GM06990 (cell line): ENCODE measurements at regions not wholly inside any gene's neighbourhood (a gene's known extent, or its start where the extent isn't known, plus 50 kb on each side); places are given as distances from the start of the nearest gene placed in this dataset.

ENCODE experiments used
- DNase-seq: peaks from one replicate; pipeline ENCODE4 v3.0.0-alpha.2; 2011; ENCODE audit not compliant: insufficient read length; ENCODE audit errors: extremely low read depth
- H3K27me3 ChIP-seq: replicated peaks from 2 replicates; pipeline ENCODE4 v1.6.0; 2011; ENCODE audit warnings: low read length; ENCODE audit not compliant: control insufficient read depth, insufficient read depth
- H3K36me3 ChIP-seq: 2 replicates; pipeline ENCODE4 v1.5.1; 2011; ENCODE audit warnings: low read length; ENCODE audit not compliant: control insufficient read depth, insufficient read depth
- H3K4me3 ChIP-seq: replicated peaks from 2 replicates; pipeline ENCODE4 v1.5.1; 2011; ENCODE audit warnings: low read depth, mild to moderate bottlenecking, control low read depth, low read length
- CTCF ChIP-seq: IDR thresholded peaks from 2 replicates; pipeline ENCODE4 v1.5.1; 2011; ENCODE audit warnings: low read length, control low read depth, mild to moderate bottlenecking, inconsistent platforms; ENCODE audit not compliant: insufficient read depth, poor library complexity, severe bottlenecking

- no peaks in the 10 kb centered on the region for H3K36me3 ChIP-seq
- TF ChIP-seq CTCF = no peak
- no peak for DNase-seq
- no peaks in the 10 kb centered on the region for H3K27me3 ChIP-seq
- no peak overlapping the region for H3K4me3 ChIP-seq
Observed at GRCh38 chr10:58052772-58053171, 214.9 kb downstream of the IPMK start.

DNA sequence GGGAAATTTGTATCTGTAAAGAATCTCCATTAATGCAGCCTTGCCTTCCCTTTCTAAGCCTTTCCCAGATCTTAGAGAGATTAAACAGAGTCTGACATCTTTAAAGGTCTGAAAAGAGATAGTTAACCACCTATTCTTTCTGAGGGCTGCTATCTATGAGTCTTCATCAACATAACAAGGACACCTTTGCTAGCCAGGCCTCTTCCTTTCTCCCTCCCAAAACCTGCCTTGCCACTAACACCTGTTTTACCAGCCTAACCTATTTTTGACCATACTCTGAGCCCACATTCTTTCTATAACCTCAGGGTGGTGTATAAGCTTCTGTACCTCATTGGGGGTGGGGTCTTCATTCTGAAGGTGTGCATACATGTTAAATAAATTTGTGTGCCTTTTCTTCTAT, 217.1 kb downstream of the IPMK start:
- no peak for DNase-seq
- no peak for TF ChIP-seq CTCF
- Histone ChIP-seq H3K27me3 (no peaks in the 10 kb centered on the region), H3K36me3 (no peaks in the 10 kb centered on the region), H3K4me3 (no peak overlapping the region)

DNA sequence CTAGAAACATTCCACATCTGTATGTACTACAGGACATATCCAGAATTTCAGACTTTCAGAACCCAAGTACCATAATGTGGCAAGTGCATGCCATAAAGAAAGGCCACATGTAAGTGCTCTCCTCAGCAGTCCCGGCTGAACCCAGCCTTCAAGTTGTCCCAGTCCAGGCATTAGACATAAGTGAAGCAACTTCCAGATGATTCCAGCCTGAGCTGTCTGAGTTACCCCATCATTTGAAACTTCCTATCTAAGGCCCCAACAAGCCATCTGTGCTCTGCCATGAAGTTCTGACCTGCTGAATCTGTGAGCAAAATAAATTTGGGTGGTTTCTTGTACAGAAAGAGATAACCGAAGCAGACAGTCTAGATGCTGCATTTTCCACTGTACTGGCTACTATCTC, 218.8 kb downstream of the IPMK start:
- DNase-seq = no peak
- H3K4me3 ChIP-seq = no peak overlapping the region
- no peaks in the 10 kb centered on the region for H3K36me3 ChIP-seq
- H3K27me3 ChIP-seq = no peaks in the 10 kb centered on the region
- TF ChIP-seq CTCF = no peak

GRCh38 chr10:58044072-58044471, 223.6 kb downstream of the IPMK start:
- no peak for TF ChIP-seq CTCF
- Histone ChIP-seq H3K36me3 (no peaks in the 10 kb centered on the region), H3K27me3 (no peaks in the 10 kb centered on the region), H3K4me3 (no peak overlapping the region)
- no peak for DNase-seq

DNA sequence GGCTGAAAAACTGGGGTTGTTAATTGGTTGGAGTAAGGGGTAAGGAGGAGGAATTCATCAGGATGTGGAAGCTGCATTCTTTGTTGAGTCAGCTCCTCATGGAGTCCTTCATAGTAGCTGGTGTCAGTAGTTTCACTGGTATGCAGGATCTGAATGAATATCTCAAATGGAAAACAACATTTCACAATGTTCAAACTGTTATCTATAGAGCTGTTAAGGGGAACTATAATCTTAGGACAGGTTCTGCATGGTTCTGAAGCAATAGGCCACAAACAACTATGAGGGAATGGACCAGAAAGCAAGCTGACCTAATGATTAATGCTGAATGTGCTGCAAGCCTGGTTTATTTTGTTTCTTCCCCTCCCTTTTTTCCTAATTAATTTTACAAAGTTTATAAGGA, 225.8 kb downstream of the IPMK start:
- TF ChIP-seq CTCF = no peak
- no peaks in the 10 kb centered on the region for H3K36me3 ChIP-seq
- H3K4me3 ChIP-seq = no peak overlapping the region
- no peak for DNase-seq
- H3K27me3 ChIP-seq = no peaks in the 10 kb centered on the region

DNA sequence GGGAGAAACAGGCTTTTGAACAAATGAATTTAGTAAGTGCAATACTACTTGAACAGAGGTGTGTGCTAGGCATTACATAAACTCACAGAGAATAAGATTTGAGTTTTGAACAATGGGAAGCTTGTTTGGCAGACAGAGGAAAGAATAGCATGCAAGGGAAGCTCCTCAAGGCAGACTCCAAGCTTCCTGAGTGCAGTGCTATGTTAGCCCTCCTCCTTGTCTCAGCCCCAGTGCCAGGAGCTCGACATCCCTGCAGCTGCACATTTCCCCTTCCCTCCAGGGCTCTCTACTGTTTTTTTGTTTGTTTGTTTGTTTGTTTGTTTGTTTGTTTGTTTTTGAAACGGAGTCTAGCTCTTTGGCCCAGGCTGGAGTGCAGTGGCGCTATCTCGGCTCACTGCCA, 237.5 kb downstream of the IPMK start:
- no peak for DNase-seq
- Histone ChIP-seq H3K4me3 (no peak overlapping the region), H3K36me3 (no peaks in the 10 kb centered on the region), H3K27me3 (no peaks in the 10 kb centered on the region)
- TF ChIP-seq CTCF = no peak
